Epithelial cell of esophagus (primary cell): ENCODE measurements at regions not wholly inside any gene's neighbourhood (a gene's known extent, or its start where the extent isn't known, plus 50 kb on each side); places are given as distances from the start of the nearest gene placed in this dataset.

Experiments
- DNase-seq: peaks from one replicate; pipeline ENCODE4 v3.0.0; 2010; ENCODE audit warnings: low read depth
- H3K4me3 ChIP-seq: 2 replicates; pipeline ENCODE4 v1.5.1; 2011; ENCODE audit warnings: mild to moderate bottlenecking, low read length, control low read depth
- TF ChIP-seq, protein P1 (sequence below): IDR thresholded peaks from 2 replicates; pipeline ENCODE4 v1.5.1; 2011; ENCODE audit warnings: low read depth, mild to moderate bottlenecking, low read length, control low read depth, inconsistent platforms; ENCODE audit not compliant: insufficient read depth; ENCODE audit errors: missing control alignments

DNA sequence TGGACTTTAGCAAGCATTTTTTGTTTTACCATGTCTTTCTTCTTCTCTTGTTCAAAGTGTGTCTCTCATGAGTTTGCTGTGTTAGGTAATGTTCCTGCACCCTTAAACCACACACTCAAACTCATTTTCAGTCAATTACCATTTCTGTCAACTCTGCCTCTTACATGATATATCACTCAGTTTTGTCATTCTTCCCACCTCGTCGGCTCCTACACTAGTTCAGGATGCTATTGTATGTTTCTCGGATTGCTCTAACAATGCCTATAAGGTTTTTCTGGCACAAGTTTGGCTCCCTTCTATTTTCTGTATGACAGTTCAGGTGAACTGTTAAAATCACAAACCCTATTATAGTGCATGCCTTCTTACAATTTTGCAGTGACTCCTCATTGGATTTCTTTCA, 260.8 kb upstream of the NAV3 start:
- TF ChIP-seq, protein P1, sequence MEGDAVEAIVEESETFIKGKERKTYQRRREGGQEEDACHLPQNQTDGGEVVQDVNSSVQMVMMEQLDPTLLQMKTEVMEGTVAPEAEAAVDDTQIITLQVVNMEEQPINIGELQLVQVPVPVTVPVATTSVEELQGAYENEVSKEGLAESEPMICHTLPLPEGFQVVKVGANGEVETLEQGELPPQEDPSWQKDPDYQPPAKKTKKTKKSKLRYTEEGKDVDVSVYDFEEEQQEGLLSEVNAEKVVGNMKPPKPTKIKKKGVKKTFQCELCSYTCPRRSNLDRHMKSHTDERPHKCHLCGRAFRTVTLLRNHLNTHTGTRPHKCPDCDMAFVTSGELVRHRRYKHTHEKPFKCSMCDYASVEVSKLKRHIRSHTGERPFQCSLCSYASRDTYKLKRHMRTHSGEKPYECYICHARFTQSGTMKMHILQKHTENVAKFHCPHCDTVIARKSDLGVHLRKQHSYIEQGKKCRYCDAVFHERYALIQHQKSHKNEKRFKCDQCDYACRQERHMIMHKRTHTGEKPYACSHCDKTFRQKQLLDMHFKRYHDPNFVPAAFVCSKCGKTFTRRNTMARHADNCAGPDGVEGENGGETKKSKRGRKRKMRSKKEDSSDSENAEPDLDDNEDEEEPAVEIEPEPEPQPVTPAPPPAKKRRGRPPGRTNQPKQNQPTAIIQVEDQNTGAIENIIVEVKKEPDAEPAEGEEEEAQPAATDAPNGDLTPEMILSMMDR: no peak

DNA sequence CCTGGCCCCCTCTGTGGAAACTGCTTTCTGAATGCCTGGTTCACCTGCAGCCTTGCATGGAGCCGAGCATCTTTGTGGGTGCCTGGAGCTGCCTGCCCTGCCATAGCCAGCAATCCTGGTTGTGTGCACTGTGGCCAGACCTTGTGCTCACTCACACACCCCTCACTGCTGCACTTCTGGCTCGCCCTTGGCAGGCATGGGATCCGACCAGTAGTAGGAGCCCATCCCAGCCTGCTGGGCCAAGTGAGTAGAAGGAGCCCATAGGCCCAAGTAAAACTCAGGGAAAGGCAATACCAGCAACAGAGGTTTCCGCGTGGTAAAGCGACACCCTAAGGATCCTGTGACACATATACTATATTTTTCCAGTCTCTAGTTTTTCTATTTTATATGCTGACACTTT, 270.0 kb upstream of the NAV3 start:
- DNase-seq: no peak
- TF ChIP-seq, protein P1: no peak
- H3K4me3 ChIP-seq: no peak overlapping the region

More for the DNA sequence above, 260.8 kb upstream of the NAV3 start:
- no peak overlapping the region for H3K4me3 ChIP-seq
- DNase-seq: no peak

DNA sequence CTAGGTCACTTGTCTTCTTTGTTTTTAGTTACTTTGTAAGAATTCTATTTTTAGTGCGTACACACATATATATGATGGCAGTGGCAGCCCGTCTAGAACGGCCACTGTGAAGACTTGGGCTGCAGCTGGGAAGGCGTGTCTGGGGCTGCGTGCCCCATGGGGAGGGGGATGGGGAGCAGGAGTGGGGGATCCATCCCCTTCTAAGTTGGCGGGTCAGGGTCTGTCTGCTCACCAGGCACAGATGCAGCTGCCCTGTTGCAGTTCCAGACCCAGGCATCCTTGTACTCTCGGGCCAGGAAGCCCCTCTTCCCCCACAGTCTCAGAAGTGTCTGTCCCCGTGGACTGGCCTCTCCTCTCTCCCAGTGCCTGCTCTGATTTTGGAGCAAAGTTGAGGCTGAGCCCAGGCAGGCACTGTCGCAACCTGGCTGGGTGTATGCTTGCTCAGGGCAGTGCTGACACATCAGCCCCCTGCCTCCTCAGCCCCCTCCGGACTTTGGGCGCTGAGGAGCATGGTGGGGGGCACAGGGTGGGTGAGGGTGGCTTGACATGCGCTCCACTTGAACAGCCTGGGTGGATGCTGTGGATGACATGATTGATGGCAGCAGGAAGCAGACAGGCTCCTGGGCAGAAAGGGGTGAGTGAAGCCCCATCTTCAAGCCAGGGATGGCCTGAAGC, 271.2 kb upstream of the NAV3 start:
- TF ChIP-seq, protein P1: no peak
- no peak for DNase-seq
- H3K4me3 ChIP-seq: no peak overlapping the region

DNA sequence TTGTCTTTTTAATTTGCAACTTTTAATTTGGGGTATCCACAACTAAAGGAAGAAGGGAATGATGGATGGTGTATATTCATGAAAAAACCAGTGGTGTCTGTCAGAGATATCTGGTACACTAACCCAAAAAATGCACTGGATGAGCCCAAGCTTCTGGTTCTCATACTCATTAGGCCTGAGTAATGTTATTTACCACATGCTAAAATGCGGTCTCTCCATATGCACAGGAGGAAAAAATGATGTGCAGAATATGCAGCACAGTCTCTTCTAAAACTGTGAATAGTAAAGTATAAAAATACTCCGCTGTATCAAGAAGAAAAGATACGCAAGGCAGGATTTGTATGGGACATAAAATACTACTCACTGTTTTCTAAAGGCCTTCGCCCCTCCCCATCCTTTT, 275.6 kb upstream of the NAV3 start:
- TF ChIP-seq, protein P1: no peak
- DNase-seq: no peak
- no peak overlapping the region for H3K4me3 ChIP-seq

DNA sequence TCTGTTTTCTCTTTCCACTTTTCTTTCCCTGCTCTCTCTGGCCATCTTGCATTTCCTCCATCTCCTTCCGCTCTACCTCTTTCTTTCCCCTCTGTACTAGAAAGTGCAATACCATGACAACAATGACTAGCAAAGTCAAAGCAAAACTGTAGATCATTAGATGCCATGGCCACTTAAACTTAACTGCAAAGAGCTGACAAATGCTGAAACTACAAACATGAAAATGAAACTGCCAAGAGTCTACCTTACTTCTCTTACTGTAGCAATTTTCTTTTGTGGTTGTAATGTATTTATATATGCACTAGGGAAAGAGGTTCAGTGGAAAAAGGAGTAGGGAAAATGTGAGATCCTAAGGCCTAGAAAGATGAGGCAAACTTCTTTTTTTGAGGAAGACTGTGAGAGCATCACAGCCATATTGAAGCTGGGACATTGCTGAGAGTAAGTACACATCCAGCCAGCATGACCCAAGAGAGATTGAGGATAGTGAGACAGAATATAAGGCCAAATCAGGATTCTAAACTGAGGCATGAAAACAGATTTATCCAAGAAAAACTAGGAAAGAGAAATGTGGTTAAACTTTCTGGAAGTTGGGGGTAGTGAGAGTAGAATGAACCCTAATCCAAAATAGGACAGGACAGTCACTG, 276.6 kb upstream of the NAV3 start:
- no peak for DNase-seq
- TF ChIP-seq, protein P1: no peak
- no peak overlapping the region for H3K4me3 ChIP-seq

DNA sequence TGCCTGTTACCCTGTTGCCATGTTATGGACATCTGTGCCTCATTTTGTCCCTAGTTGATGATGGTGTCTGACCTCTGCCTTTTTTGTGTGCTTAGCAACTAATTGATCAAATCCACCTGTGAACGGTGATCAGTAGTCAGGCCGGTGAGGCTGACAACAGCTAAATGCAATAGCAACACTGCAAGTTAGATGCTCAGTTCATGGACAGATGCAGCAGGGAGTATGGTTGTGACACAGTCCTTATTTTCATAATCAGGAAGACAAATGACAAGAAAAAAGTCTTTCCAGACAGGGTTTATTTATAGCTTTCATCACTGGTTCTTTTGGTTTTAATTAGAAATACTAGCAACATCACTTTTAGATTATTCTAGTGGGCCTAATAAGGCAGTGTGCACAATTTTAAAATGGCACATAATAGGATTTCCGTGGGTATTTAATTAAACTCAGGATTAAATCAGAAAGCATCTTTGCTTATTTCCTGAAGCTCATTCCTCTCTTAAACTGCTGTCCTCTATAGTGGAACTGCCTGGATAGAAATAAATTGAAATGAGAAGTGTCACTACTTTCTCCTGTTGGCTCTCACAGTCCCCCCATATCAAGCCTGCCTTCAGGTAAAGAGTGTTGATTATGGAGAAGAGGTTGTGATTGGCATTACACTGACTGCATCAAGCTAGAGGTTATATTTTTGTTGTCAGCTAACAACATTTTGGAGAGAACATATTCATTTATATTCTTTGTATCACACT, 281.1 kb upstream of the NAV3 start:
- DNase-seq: no peak
- TF ChIP-seq, protein P1: no peak
- no peak overlapping the region for H3K4me3 ChIP-seq

DNA sequence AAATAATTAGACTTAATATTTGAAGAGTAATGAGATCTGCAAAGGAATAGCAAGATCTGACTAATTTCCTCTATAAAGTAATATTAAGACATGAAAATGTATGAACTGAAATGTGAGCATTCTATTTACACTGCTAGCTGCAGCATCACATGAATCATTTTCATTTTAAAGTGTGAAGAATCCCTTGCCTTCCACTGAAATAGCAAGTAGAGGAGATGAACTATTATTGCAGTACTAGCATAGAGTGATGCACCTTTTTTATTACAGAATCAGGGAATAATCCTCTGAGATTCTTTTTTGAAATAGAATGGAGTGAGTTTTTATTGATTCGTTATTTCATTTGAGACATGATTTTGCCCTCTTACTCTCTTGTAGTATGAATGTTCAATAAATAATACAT, 281.9 kb upstream of the NAV3 start:
- DNase-seq: no peak
- TF ChIP-seq, protein P1: no peak
- no peak overlapping the region for H3K4me3 ChIP-seq
